H9 (cell line): ENCODE measurements at regions not wholly inside any gene's neighbourhood (a gene's known extent, or its start where the extent isn't known, plus 50 kb on each side); places are given as distances from the start of the nearest gene placed in this dataset.

Experiments used
- DNase-seq: peaks from one replicate; pipeline ENCODE4 v3.0.0-alpha.2; 2017
- H2AFZ ChIP-seq: one replicate; pipeline ENCODE4 v1.6.1; 2013; ENCODE audit warnings: mild to moderate bottlenecking, low read length, control low read depth, moderate library complexity
- H2AK5ac ChIP-seq: 2 replicates; pipeline ENCODE4 v1.6.1; 2013; ENCODE audit warnings: low read length, control low read depth, mixed read lengths; ENCODE audit not compliant: insufficient read length
- H2BK120ac ChIP-seq: one replicate; pipeline ENCODE4 v1.6.1; 2013; ENCODE audit warnings: low read depth, mild to moderate bottlenecking, low read length, control low read depth, inconsistent platforms; ENCODE audit not compliant: poor library complexity, severe bottlenecking
- H2BK12ac ChIP-seq: 2 replicates; pipeline ENCODE4 v1.6.1; 2013; ENCODE audit warnings: low read length, control low read depth, mixed read lengths, low read depth; ENCODE audit not compliant: insufficient read length
- H2BK15ac ChIP-seq: 2 replicates; pipeline ENCODE4 v1.6.1; 2013; ENCODE audit warnings: low read depth, low read length, control low read depth
- H2BK20ac ChIP-seq: one replicate; pipeline ENCODE4 v1.6.1; 2013; ENCODE audit warnings: low read depth, mild to moderate bottlenecking, low read length, control low read depth, inconsistent platforms; ENCODE audit not compliant: poor library complexity, severe bottlenecking
- H2BK5ac ChIP-seq: 2 replicates; pipeline ENCODE4 v1.6.1; 2013; ENCODE audit warnings: low read length, control low read depth, mixed read lengths; ENCODE audit not compliant: insufficient read length
- H3K14ac ChIP-seq: 2 replicates; pipeline ENCODE4 v1.6.1; 2013; ENCODE audit warnings: low read length, control low read depth; ENCODE audit not compliant: insufficient read depth
- H3K18ac ChIP-seq: 2 replicates; pipeline ENCODE4 v1.6.1; 2013; ENCODE audit warnings: low read depth, mild to moderate bottlenecking, mixed read lengths, low read length, control low read depth; ENCODE audit not compliant: insufficient read length
- H3K23ac ChIP-seq: 2 replicates; pipeline ENCODE4 v1.6.1; 2013; ENCODE audit warnings: low read length, control low read depth, mixed read lengths, low read depth; ENCODE audit not compliant: insufficient read length
- H3K23me2 ChIP-seq: 2 replicates; pipeline ENCODE4 v1.6.1; 2013; ENCODE audit warnings: low read depth, mild to moderate bottlenecking, mixed read lengths, low read length, control low read depth; ENCODE audit not compliant: insufficient read length, poor library complexity, severe bottlenecking
- H3K27ac ChIP-seq: 2 replicates; pipeline ENCODE4 v1.5.1; 2013; ENCODE audit warnings: low read length, control low read depth, mixed read lengths, low read depth; ENCODE audit not compliant: insufficient read length
- H3K27me3 ChIP-seq: 2 replicates; pipeline ENCODE4 v1.6.1; 2013; ENCODE audit warnings: low read length, control low read depth, inconsistent platforms; ENCODE audit not compliant: insufficient read depth
- H3K4ac ChIP-seq: 2 replicates; pipeline ENCODE4 v1.6.1; 2013; ENCODE audit warnings: low read depth, mild to moderate bottlenecking, control low read depth, inconsistent platforms, low read length, moderate library complexity
- H3K4me1 ChIP-seq: 2 replicates; pipeline ENCODE4 v1.6.1; 2013; ENCODE audit warnings: low read length, control low read depth, inconsistent platforms; ENCODE audit not compliant: insufficient read depth
- H3K4me2 ChIP-seq: 2 replicates; pipeline ENCODE4 v1.6.1; 2013; ENCODE audit warnings: low read length, control low read depth, mixed read lengths; ENCODE audit not compliant: insufficient read length, insufficient read depth
- H3K56ac ChIP-seq: 2 replicates; pipeline ENCODE4 v1.6.1; 2013; ENCODE audit warnings: low read depth, mild to moderate bottlenecking, mixed read lengths, low read length, control low read depth; ENCODE audit not compliant: insufficient read length
- H3K79me1 ChIP-seq: 2 replicates; pipeline ENCODE4 v1.6.1; 2013; ENCODE audit warnings: low read depth, mild to moderate bottlenecking, moderate library complexity, low read length, control low read depth, inconsistent platforms; ENCODE audit not compliant: insufficient read depth, poor library complexity, severe bottlenecking
- H3K79me2 ChIP-seq: 2 replicates; pipeline ENCODE4 v1.6.1; 2013; ENCODE audit warnings: low read length, control low read depth, inconsistent platforms; ENCODE audit not compliant: insufficient read depth
- H3K9ac ChIP-seq: 2 replicates; pipeline ENCODE4 v1.6.1; 2013; ENCODE audit warnings: low read length, control low read depth, mixed read lengths; ENCODE audit not compliant: insufficient read length; ENCODE audit errors: extremely low read depth
- H3K9me3 ChIP-seq: one replicate; pipeline ENCODE4 v1.6.1; 2013; ENCODE audit warnings: low read depth, low read length, inconsistent platforms; ENCODE audit not compliant: control insufficient read depth
- H3T11ph ChIP-seq: one replicate; pipeline ENCODE4 v1.6.1; 2013; ENCODE audit warnings: mild to moderate bottlenecking, low read length, control low read depth, inconsistent platforms
- H4K20me1 ChIP-seq: one replicate; pipeline ENCODE4 v1.6.1; 2013; ENCODE audit not compliant: control insufficient read depth, insufficient read length, insufficient read depth
- H4K5ac ChIP-seq: 2 replicates; pipeline ENCODE4 v1.6.1; 2013; ENCODE audit warnings: low read depth, mild to moderate bottlenecking, mixed read lengths, low read length, control low read depth; ENCODE audit not compliant: insufficient read length
- H4K8ac ChIP-seq: replicated peaks from 2 replicates; pipeline ENCODE4 v1.6.1; 2013; ENCODE audit warnings: low read length, control low read depth, mixed read lengths, low read depth; ENCODE audit not compliant: insufficient read length
- H4K91ac ChIP-seq: 2 replicates; pipeline ENCODE4 v1.6.1; 2013; ENCODE audit warnings: low read depth, mild to moderate bottlenecking, moderate library complexity, mixed read lengths, low read length, control low read depth; ENCODE audit not compliant: insufficient read length
- H3K27ac Mint-ChIP-seq, 3 experiments: 2 replicates in 2 of 3; 3 replicates in 1 of 3; pipeline ENCODE4 v1.8.0; 2020 to 2021; ENCODE audit warnings: mixed read lengths in 3 of 3, mild to moderate bottlenecking in 1 of 3, moderate library complexity in 1 of 3
- H3K27me3 Mint-ChIP-seq: 2 replicates; pipeline ENCODE4 v1.8.0; 2021; ENCODE audit warnings: low read depth, mild to moderate bottlenecking, moderate library complexity, mixed read lengths
- H3K36me3 Mint-ChIP-seq, 3 experiments: 2 replicates in 2 of 3; 3 replicates in 1 of 3; pipeline ENCODE4 v1.8.0; 2020 to 2021; ENCODE audit warnings: low read depth in 3 of 3, mixed read lengths in 3 of 3; ENCODE audit not compliant: insufficient read depth in 1 of 3
- H3K4me1 Mint-ChIP-seq, 2 experiments: 2 replicates each; pipeline ENCODE4 v1.8.0; 2020; ENCODE audit warnings: mixed read lengths in 2 of 2
- H3K4me3 Mint-ChIP-seq, 2 experiments: 2 replicates in 1 of 2; 3 replicates in 1 of 2; pipeline ENCODE4 v1.8.0; 2020 to 2021; ENCODE audit warnings: mild to moderate bottlenecking in 2 of 2, mixed read lengths in 2 of 2, moderate library complexity in 1 of 2
- H3K9me3 Mint-ChIP-seq, 2 experiments: 2 replicates in 1 of 2; 3 replicates in 1 of 2; pipeline ENCODE4 v1.8.0; 2020; ENCODE audit warnings: mild to moderate bottlenecking in 2 of 2, mixed read lengths in 2 of 2, moderate library complexity in 1 of 2
- CTCF ChIP-seq: fragments of 200-600 bp; sonication (generic); conservative IDR thresholded peaks from 3 replicates; pipeline ENCODE4 v1.8.0; 2021; ENCODE audit warnings: antibody characterized with exemption, mild to moderate bottlenecking
- WGBS: extraction: QIAGEN DNeasy Blood & Tissue Kit; methylation state at CpG from one replicate; pipeline ENCODE4 v1.1.7; 2013; ENCODE audit warnings: missing lambda C conversion rate, low lambda C conversion rate, mixed read lengths; ENCODE audit not compliant: insufficient read length; ENCODE audit errors: extremely low coverage; 5-methylcytosine and 5-hydroxymethylcytosine counted together

- Histone ChIP-seq H3K4ac (no peak overlapping the region), H3K23me2 (no peaks in the 10 kb centered on the region), H3K9ac (no peak overlapping the region), H3K79me2 (no peaks in the 10 kb centered on the region), H3K27me3 (no peaks in the 10 kb centered on the region), H3K18ac (no peak overlapping the region), H3K56ac (no peak overlapping the region), H4K5ac (no peak overlapping the region), H3K9me3 (no peaks in the 10 kb centered on the region), H3K4me1 (no peaks in the 10 kb centered on the region), H3T11ph (no peak overlapping the region), H2AFZ (no peak overlapping the region), H3K79me1 (no peaks in the 10 kb centered on the region), H2BK20ac (no peak overlapping the region), H2AK5ac (no peak overlapping the region), H4K8ac (no peak overlapping the region), H2BK5ac (no peak overlapping the region), H3K23ac (no peak overlapping the region), H3K14ac (no peak overlapping the region), H4K91ac (no peak overlapping the region), H4K20me1 (no peaks in the 10 kb centered on the region), H2BK15ac (no peak overlapping the region), H3K27ac (no peak overlapping the region), H3K4me2 (no peak overlapping the region), H2BK12ac (no peak overlapping the region), H2BK120ac (no peak overlapping the region)
- no peaks in the 10 kb centered on the region for H3K36me3 Mint-ChIP-seq
- no peak for DNase-seq
- H3K4me3 Mint-ChIP-seq: no peak overlapping the region
- no peaks in the 10 kb centered on the region; the same call in 1 of the 2 replicates for H3K27me3 Mint-ChIP-seq
- WGBS: no CpG with 5 or more reads among the region's 1 CpG
- H3K9me3 Mint-ChIP-seq: no peaks in the 10 kb centered on the region
- TF ChIP-seq CTCF: no peak
- no peak overlapping the region for H3K27ac Mint-ChIP-seq
- peaks cover 3 to 5% of the 10 kb centered on the region in 2 experiments; a peak in 1 of 4 replicates for H3K4me1 Mint-ChIP-seq
These were observed 321.8 kb upstream of the PRDM1 start for GRCh38 chr6:105764315-105764714.
